Erythroblast (primary cell): ENCODE measurements at regions not wholly inside any gene's neighbourhood (a gene's known extent, or its start where the extent isn't known, plus 50 kb on each side); places are given as distances from the start of the nearest gene placed in this dataset.

Source experiments
- GATA1 ChIP-seq: IDR thresholded peaks from 2 replicates; pipeline ENCODE4 v1.6.1; 2011; ENCODE audit warnings: low read depth, mild to moderate bottlenecking, control low read depth, low read length, moderate library complexity
- POLR2A ChIP-seq: IDR thresholded peaks from 2 replicates; pipeline ENCODE4 v1.6.1; 2011; ENCODE audit warnings: mild to moderate bottlenecking, low read length

DNA sequence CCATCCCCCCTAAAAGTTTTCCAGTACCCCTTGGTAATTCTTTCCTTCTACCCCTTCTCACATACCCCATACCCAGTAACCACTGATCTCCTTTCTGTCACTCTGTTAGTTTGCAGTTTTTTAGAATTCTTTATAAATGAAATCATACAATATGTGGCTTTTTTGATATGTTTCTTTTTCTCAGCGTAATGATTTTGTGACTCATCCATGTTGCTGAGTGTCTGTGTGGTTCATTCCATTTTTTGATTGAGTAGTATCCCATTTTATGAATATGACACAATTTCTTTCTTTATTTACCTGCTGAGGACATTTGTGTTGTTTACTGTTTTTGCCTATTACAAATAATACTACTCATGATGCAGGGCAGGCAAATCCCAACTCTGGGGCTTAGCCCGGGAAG lies 1605.3 kb downstream of the BRINP3 start:
- TF ChIP-seq POLR2A (no peak), GATA1 (no peak)
